K562 (cell line): ENCODE measurements at regions not wholly inside any gene's neighbourhood (a gene's known extent, or its start where the extent isn't known, plus 50 kb on each side); places are given as distances from the start of the nearest gene placed in this dataset.

Experiments
- ATAC-seq: fragments of 200-7000 bp; cut with Tn5 transposase; 3 replicates; pipeline ENCODE4 v1.9.1; 2020; ENCODE audit warnings: moderate library complexity
- BruUV-seq: library from RNA; stranded (reverse); fragments of 400-500 nt; replicated peaks from 2 replicates; lab custom pipeline; 2021; lab: Mats Ljungman, UMichigan
- CTCF ChIA-PET: fragments of 300-600 bp; formaldehyde crosslinking; extraction: SDS; loops from one replicate; lab custom pipeline; 2021; ENCODE audit warnings: low intra/inter-chr PET ratio; lab: Yijun Ruan, JAX
- POLR2A ChIA-PET: fragments of 300-600, 350-650 bp; sonication (Branson Sonifier 250); formaldehyde crosslinking; extraction: SDS; loops from one replicate; lab custom pipeline; 2021; ENCODE audit warnings: antibody characterized with exemption, inconsistent platforms; lab: Yijun Ruan, JAX
- DNase-seq, 4 experiments: peaks; one replicate each; pipeline versions ENCODE4 v3.0.0 to v3.0.0-alpha.2; 2011 to 2018; ENCODE audit warnings: low spot score in 3 of 4, mixed read lengths in 3 of 4; ENCODE audit errors: extremely low read depth in 1 of 4
- FAIRE-seq: peaks from 2 replicates; lab custom pipeline; 2011; peaks lifted over from hg19 to GRCh38; lab: Jason Lieb, UNC
- H2AFZ ChIP-seq: 2 replicates; pipeline ENCODE4 v1.6.0; 2011; ENCODE audit warnings: low read depth, low read length, control low read depth, inconsistent platforms
- H3K27ac ChIP-seq: fragments of 200-600 bp; 3 replicates; pipeline ENCODE4 v1.8.0; 2011; ENCODE audit warnings: low read depth, mild to moderate bottlenecking, control low read depth, inconsistent platforms, low read length, moderate library complexity, mixed read lengths; ENCODE audit errors: extremely low read depth
- H3K27me3 ChIP-seq, 2 experiments: fragments of 300-600 bp in 1 of 2; 2 replicates in 1 of 2; 3 replicates in 1 of 2; pipeline versions ENCODE4 v1.6.0 to v1.8.0; 2011; ENCODE audit warnings: inconsistent platforms in 2 of 2, low read length in 2 of 2, mild to moderate bottlenecking in 1 of 2, mixed read lengths in 1 of 2, moderate library complexity in 1 of 2; ENCODE audit not compliant: control insufficient read depth in 2 of 2, insufficient read depth in 2 of 2
- H3K36me3 ChIP-seq: fragments of 300-600 bp; 3 replicates; pipeline ENCODE4 v1.8.0; 2011; ENCODE audit warnings: mild to moderate bottlenecking, low read length, inconsistent platforms; ENCODE audit not compliant: control insufficient read depth, insufficient read depth
- H3K4me1 ChIP-seq, 2 experiments: fragments of 200-600 bp in 1 of 2; replicated peaks in 1 of 2; 2 replicates in 1 of 2; 3 replicates in 1 of 2; pipeline versions ENCODE4 v1.5.1 to v1.8.0; 2011; ENCODE audit warnings: inconsistent platforms in 2 of 2, low read length in 2 of 2, mild to moderate bottlenecking in 1 of 2, mixed read lengths in 1 of 2, moderate library complexity in 1 of 2; ENCODE audit not compliant: control insufficient read depth in 2 of 2, insufficient read depth in 2 of 2
- H3K4me2 ChIP-seq: 2 replicates; pipeline ENCODE4 v1.6.1; 2011; ENCODE audit warnings: low read length, control low read depth, inconsistent platforms, mixed read lengths; ENCODE audit not compliant: insufficient read depth
- H3K4me3 ChIP-seq: fragments of 200-600 bp; sonication (generic), shearing (Covaris generic); 2 replicates; pipeline ENCODE4 v1.5.1; 2016; ENCODE audit warnings: control low read depth, inconsistent platforms
- H3K79me2 ChIP-seq: fragments of 200-600 bp; 3 replicates; pipeline ENCODE4 v1.8.0; 2011; ENCODE audit warnings: low read length, inconsistent platforms; ENCODE audit not compliant: control insufficient read depth, insufficient read depth
- H3K9ac ChIP-seq, 2 experiments: 2 replicates each; pipeline versions ENCODE4 v1.6.0 to v1.6.1; 2011; ENCODE audit warnings: low read depth in 2 of 2, low read length in 2 of 2, control low read depth in 1 of 2, inconsistent platforms in 1 of 2, mild to moderate bottlenecking in 1 of 2, mixed read lengths in 1 of 2; ENCODE audit not compliant: insufficient read depth in 1 of 2
- H3K9me1 ChIP-seq: one replicate; pipeline ENCODE4 v1.6.0; 2011; ENCODE audit warnings: inconsistent platforms, mild to moderate bottlenecking, low read length, moderate library complexity; ENCODE audit not compliant: control insufficient read depth, insufficient read depth
- H3K9me3 ChIP-seq: replicated peaks from 2 replicates; pipeline ENCODE4 v1.5.1; 2011; ENCODE audit warnings: low read depth, low read length, inconsistent platforms; ENCODE audit not compliant: control insufficient read depth, insufficient read depth
- H4K20me1 ChIP-seq: replicated peaks from 2 replicates; pipeline ENCODE4 v1.6.1; 2011; ENCODE audit warnings: low read length, inconsistent platforms, mixed read lengths; ENCODE audit not compliant: control insufficient read depth, insufficient read depth
- AFF4 ChIP-seq: sonication (generic); formaldehyde crosslinking; IDR thresholded peaks from 2 replicates; pipeline ENCODE4 v1.8.0; 2023; ENCODE audit warnings: mild to moderate bottlenecking, missing genetic modification reagents
- CSDE1 ChIP-seq, 2 experiments: fragments of 450-650 bp; IDR thresholded peaks; 2 replicates each; pipeline ENCODE4 v1.6.1; 2016; ENCODE audit warnings: mild to moderate bottlenecking in 1 of 2
- FOXK1 ChIP-seq: sonication (generic); formaldehyde crosslinking; IDR thresholded peaks from 2 replicates; pipeline ENCODE4 v1.8.0; 2022; ENCODE audit warnings: missing genetic modification reagents, mild to moderate bottlenecking, borderline replicate concordance
- KLF10 ChIP-seq: fragments of 250-450 bp; sonication (Bioruptor Pico); IDR thresholded peaks from 2 replicates; pipeline ENCODE4 v1.6.1; 2021; ENCODE audit warnings: matching md5 sums
- NFE2 ChIP-seq: IDR thresholded peaks from 2 replicates; pipeline ENCODE4 v1.6.1; 2014; ENCODE audit warnings: antibody characterized with exemption, low read depth
- PCBP2 ChIP-seq: fragments of 200-400 bp; formaldehyde crosslinking; IDR thresholded peaks from 2 replicates; pipeline ENCODE4 v1.6.1; 2018; ENCODE audit warnings: low read length, low read depth, mild to moderate bottlenecking, moderate library complexity; ENCODE audit not compliant: poor library complexity, severe bottlenecking
- VEZF1 ChIP-seq: fragments of 200-800 bp; sonication (Bioruptor generic); IDR thresholded peaks from 2 replicates; pipeline ENCODE4 v1.6.1; 2017; ENCODE audit warnings: missing genetic modification characterization, missing compliant biosample characterization
- ZBTB9 ChIP-seq: fragments of 450-650 bp; formaldehyde crosslinking; IDR thresholded peaks from 2 replicates; pipeline ENCODE4 v1.4.0; 2020; ENCODE audit warnings: mild to moderate bottlenecking, moderate library complexity
- ZKSCAN3 ChIP-seq: fragments of 250-450 bp; sonication (Bioruptor Pico); IDR thresholded peaks from 2 replicates; pipeline ENCODE4 v1.4.0; 2020
- ZNF174 ChIP-seq: fragments of 250-450 bp; sonication (Bioruptor Pico); IDR thresholded peaks from 2 replicates; pipeline ENCODE4 v1.4.0; 2020; ENCODE audit warnings: mild to moderate bottlenecking
- ZNF311 ChIP-seq: fragments of 250-450 bp; sonication (Bioruptor Pico); IDR thresholded peaks from 2 replicates; pipeline ENCODE4 v1.4.0; 2020; ENCODE audit warnings: mild to moderate bottlenecking, moderate library complexity
- WGBS: fragments of 100-300 bp; shearing (Covaris generic); methylation state at CpG from one replicate; pipeline ENCODE4 v1.1.6; 2016; ENCODE audit warnings: low coverage, mixed read lengths; ENCODE audit not compliant: insufficient coverage; ENCODE audit errors: missing lambda C conversion rate; 5-methylcytosine and 5-hydroxymethylcytosine counted together
- in situ Hi-C: fragments of 300-500 bp; cut with MboI; formaldehyde crosslinking; loops from 4 replicates; pipeline ENCODE4 v1.15.0; 2018; ENCODE audit warnings: inconsistent platforms, mixed read lengths
- intact Hi-C: fragments of 100-400 bp; cut with micrococcal nuclease; formaldehyde crosslinking; loops from 2 replicates; pipeline ENCODE4 v1.14.2; 2022

GRCh38 chr3:154482507-154482906 is 52.5 kb upstream of the GPR149 start:
- no peaks in the 10 kb centered on the region; a peak in 1 of 5 replicates for H3K27me3 ChIP-seq
- no peak for DNase-seq
- in situ Hi-C loops (no loop called here), intact Hi-C loops (no loop called here)
- no peaks in the 10 kb centered on the region for H3K9me3 ChIP-seq
- H3K9me1 ChIP-seq, result no peaks in the 10 kb centered on the region
- no peak overlapping the region for H3K4me3 ChIP-seq
- CTCF ChIA-PET, result no interaction called here
- no TSS peak for BruUV-seq
- H3K4me1 ChIP-seq, result no peaks in the 10 kb centered on the region
- no peaks in the 10 kb centered on the region for H3K36me3 ChIP-seq
- H3K9ac ChIP-seq, result no peak overlapping the region
- no peak for ATAC-seq
- no peaks in the 10 kb centered on the region for H3K79me2 ChIP-seq
- FAIRE-seq, result no peak
- no peak overlapping the region for H3K4me2 ChIP-seq
- POLR2A ChIA-PET, result no interaction called here
- no peak overlapping the region for H2AFZ ChIP-seq
- 4% methylated on average over 3 of the region's 3 CpGs for WGBS
- no peaks in the 10 kb centered on the region for H4K20me1 ChIP-seq
- H3K27ac ChIP-seq, result no peak overlapping the region
- TF ChIP-seq ZKSCAN3 (CRISPR knock-in tag) (no peak), VEZF1 (CRISPR knock-in tag) (no peak), ZNF311 (CRISPR knock-in tag) (no peak), FOXK1 (no peak)

- Histone ChIP-seq H3K36me3 (no peaks in the 10 kb centered on the region), H3K9me1 (no peaks in the 10 kb centered on the region), H3K79me2 (no peaks in the 10 kb centered on the region), H2AFZ (no peak overlapping the region), H3K4me1 (no peaks in the 10 kb centered on the region), H3K9me3 (no peaks in the 10 kb centered on the region), H3K4me3 (no peak overlapping the region), H3K27ac (no peak overlapping the region), H3K27me3 (no peaks in the 10 kb centered on the region), H3K9ac (no peak overlapping the region), H3K4me2 (no peak overlapping the region), H4K20me1 (no peaks in the 10 kb centered on the region)
- WGBS, result 3% methylated on average over 4 of the region's 4 CpGs
- no TSS peak for BruUV-seq
- POLR2A ChIA-PET, result no interaction called here
- CTCF ChIA-PET, result no interaction called here
- TF ChIP-seq PCBP2 (no peak), ZBTB9 (no peak), KLF10 (no peak), CSDE1 (IDR thresholded peaks at IDR 0.05) (no peak), NFE2 (no peak), ZNF174 (no peak), AFF4 (CRISPR knock-in tag) (no peak)
- no peak for ATAC-seq
- in situ Hi-C loops (no loop called here), intact Hi-C loops (no loop called here)
- no peak for FAIRE-seq
- DNase-seq, result no peak
Observed at GRCh38 chr3:154480033-154480432, 50.0 kb upstream of the GPR149 start.
